Progenitor cell of endocrine pancreas (in vitro differentiated cells): ENCODE measurements at regions not wholly inside any gene's neighbourhood (a gene's known extent, or its start where the extent isn't known, plus 50 kb on each side); places are given as distances from the start of the nearest gene placed in this dataset.

Experiments used
- DNase-seq: peaks from one replicate; pipeline ENCODE4 v3.0.0; 2021; ENCODE audit warnings: low spot score; ENCODE audit not compliant: unreplicated experiment
- H3K27ac Mint-ChIP-seq: 2 replicates; pipeline ENCODE4 v1.8.0; 2021; ENCODE audit warnings: mild to moderate bottlenecking, moderate library complexity, mixed read lengths
- H3K27me3 Mint-ChIP-seq: 2 replicates; pipeline ENCODE4 v1.8.0; 2021; ENCODE audit warnings: mixed read lengths
- H3K36me3 Mint-ChIP-seq: 2 replicates; pipeline ENCODE4 v1.8.0; 2022; ENCODE audit warnings: mixed read lengths; ENCODE audit not compliant: insufficient read depth
- H3K4me1 Mint-ChIP-seq: 2 replicates; pipeline ENCODE4 v1.8.0; 2021; ENCODE audit warnings: low read depth, mixed read lengths
- H3K4me3 Mint-ChIP-seq: 2 replicates; pipeline ENCODE4 v1.8.0; 2021; ENCODE audit warnings: low read depth, mild to moderate bottlenecking, moderate library complexity, mixed read lengths
- H3K9me3 Mint-ChIP-seq: 2 replicates; pipeline ENCODE4 v1.8.0; 2021; ENCODE audit warnings: low read depth, mixed read lengths
- TF ChIP-seq, protein P1 (sequence below): fragments of 200-600 bp; sonication (generic); IDR thresholded peaks from one replicate; pipeline ENCODE4 v1.5.0; 2021; ENCODE audit warnings: antibody characterized with exemption, mild to moderate bottlenecking; ENCODE audit not compliant: unreplicated experiment

DNA sequence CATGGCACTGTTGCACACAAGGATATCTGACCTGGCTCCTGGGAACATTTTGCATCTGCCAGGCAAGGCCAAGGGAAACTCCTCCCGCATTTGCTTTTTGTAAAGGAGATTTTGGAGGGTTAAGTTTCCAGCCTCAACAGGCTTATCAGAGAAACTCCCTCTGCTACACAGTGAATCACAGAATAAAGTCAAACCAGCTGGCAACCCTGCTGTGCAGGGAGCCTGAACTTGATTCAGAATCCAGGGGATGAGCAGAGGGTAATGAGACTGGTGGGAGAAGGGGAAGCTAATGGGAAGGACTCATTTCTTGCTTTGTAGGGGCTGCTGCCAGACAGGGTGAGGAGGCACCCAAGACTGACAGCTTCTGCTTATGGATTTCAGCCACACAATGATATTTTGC is 185.3 kb upstream of the ISX start:
- H3K9me3 Mint-ChIP-seq: no peaks in the 10 kb centered on the region
- no peaks in the 10 kb centered on the region for H3K4me1 Mint-ChIP-seq
- TF ChIP-seq, protein P1, sequence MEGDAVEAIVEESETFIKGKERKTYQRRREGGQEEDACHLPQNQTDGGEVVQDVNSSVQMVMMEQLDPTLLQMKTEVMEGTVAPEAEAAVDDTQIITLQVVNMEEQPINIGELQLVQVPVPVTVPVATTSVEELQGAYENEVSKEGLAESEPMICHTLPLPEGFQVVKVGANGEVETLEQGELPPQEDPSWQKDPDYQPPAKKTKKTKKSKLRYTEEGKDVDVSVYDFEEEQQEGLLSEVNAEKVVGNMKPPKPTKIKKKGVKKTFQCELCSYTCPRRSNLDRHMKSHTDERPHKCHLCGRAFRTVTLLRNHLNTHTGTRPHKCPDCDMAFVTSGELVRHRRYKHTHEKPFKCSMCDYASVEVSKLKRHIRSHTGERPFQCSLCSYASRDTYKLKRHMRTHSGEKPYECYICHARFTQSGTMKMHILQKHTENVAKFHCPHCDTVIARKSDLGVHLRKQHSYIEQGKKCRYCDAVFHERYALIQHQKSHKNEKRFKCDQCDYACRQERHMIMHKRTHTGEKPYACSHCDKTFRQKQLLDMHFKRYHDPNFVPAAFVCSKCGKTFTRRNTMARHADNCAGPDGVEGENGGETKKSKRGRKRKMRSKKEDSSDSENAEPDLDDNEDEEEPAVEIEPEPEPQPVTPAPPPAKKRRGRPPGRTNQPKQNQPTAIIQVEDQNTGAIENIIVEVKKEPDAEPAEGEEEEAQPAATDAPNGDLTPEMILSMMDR: no peak
- no peak overlapping the region for H3K27ac Mint-ChIP-seq
- no peak for DNase-seq
- no peak overlapping the region for H3K4me3 Mint-ChIP-seq
- H3K27me3 Mint-ChIP-seq: no peaks in the 10 kb centered on the region
- no peaks in the 10 kb centered on the region for H3K36me3 Mint-ChIP-seq

DNA sequence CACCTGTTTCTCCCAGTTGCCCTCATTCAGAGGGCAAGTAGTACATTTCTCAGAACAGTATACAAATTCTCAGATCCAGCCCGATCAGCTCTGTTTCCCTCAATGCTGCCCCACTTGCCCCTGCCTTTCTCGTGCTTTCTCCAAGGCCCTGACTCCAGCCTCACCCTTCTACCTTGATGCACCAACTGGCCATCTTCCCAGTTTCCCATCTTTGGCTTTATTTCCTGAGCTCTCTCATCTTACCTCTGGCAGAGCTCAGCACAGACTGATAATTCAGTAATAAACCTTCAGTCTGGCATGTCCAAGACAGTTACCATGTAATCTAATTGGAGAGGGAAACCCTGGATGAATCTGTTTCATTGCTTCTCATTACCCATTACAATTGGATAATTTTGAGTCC is 184.5 kb upstream of the ISX start:
- no peaks in the 10 kb centered on the region for H3K36me3 Mint-ChIP-seq

DNA sequence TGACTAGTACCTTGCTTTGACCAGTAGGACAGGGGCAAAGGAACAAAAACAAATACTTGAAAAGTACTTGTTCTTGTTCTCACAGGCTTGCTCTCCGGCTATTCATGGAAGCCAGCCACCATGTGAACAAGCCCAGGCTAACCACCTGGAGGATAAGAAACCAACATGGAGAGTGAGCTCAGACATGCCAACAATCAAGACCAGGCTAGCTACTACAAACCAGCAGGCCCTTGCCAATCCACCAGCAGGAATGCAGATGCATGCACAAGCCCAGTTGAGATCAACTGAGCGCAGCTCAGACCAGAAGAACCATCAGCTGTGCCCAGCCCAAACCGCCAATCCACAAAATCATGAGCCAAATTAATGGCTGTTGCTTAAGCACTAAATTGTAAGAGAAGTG is 180.1 kb upstream of the ISX start:
- Mint-ChIP-seq H3K9me3 (peaks cover 14% of the 10 kb centered on the region), H3K27me3 (no peaks in the 10 kb centered on the region), H3K4me1 (no peaks in the 10 kb centered on the region), H3K36me3 (peaks cover under 1% of the 10 kb centered on the region), H3K27ac (no peak overlapping the region), H3K4me3 (no peak overlapping the region)
- TF ChIP-seq, protein P1: no peak
- no peak for DNase-seq

More for the DNA sequence above, 184.5 kb upstream of the ISX start:
- Mint-ChIP-seq H3K27ac (peak overlapping the region; percentile 47), H3K27me3 (no peaks in the 10 kb centered on the region), H3K4me1 (no peaks in the 10 kb centered on the region), H3K4me3 (no peak overlapping the region), H3K9me3 (no peaks in the 10 kb centered on the region)
- TF ChIP-seq, protein P1: no peak
- DNase-seq: no peak

DNA sequence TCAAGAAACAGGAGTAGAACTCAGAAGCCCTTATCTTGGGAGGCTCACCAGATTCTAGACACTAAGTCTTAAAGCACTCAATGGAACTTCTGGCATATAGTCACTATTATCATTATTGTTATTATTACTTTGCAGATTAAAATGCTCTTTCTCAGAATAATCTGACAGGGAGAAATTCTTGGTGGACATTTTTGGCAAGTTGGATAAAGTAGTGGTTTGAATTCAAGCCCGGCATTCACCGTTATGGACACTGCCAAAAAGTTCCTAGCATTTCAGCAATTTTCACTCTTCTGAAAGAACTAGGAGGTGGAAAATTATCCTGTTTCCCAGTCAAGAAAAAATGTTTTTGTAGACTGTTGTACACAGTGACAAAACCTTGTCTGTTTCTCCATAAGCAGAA is 179.6 kb upstream of the ISX start:
- Mint-ChIP-seq H3K9me3 (peaks cover 19% of the 10 kb centered on the region), H3K4me1 (no peaks in the 10 kb centered on the region), H3K36me3 (peaks cover 2% of the 10 kb centered on the region), H3K27ac (no peak overlapping the region), H3K4me3 (no peak overlapping the region), H3K27me3 (no peaks in the 10 kb centered on the region)
- no peak for DNase-seq
- TF ChIP-seq, protein P1: no peak

DNA sequence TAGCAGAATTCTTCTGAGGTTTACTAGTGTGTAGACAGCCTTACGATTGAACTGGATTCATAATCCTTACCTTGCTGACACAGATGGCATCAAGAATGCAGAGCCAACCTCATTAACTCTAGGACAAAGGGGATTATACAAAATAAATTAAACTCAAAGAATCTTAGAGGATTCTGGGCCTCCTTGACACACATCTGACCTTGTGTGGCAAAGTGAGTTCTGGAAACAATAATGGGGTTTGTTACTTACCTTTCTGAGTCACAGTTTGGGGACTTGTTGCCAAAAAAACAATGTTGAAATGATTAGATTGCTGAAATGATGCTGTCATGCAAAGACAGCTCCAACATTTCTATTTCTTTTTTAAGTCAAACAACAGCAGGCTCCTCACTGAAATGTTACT is 179.1 kb upstream of the ISX start:
- Mint-ChIP-seq H3K9me3 (peaks cover 22% of the 10 kb centered on the region), H3K27me3 (no peaks in the 10 kb centered on the region)

More for the DNA sequence above, 179.1 kb upstream of the ISX start:
- TF ChIP-seq, protein P1: no peak
- no peak overlapping the region for H3K27ac Mint-ChIP-seq
- no peak for DNase-seq
- peaks cover 2% of the 10 kb centered on the region for H3K36me3 Mint-ChIP-seq
- H3K4me3 Mint-ChIP-seq: no peak overlapping the region
- no peaks in the 10 kb centered on the region for H3K4me1 Mint-ChIP-seq
